Kidney epithelial cell (primary cell): ENCODE measurements at regions not wholly inside any gene's neighbourhood (a gene's known extent, or its start where the extent isn't known, plus 50 kb on each side); places are given as distances from the start of the nearest gene placed in this dataset.

Experiments
- DNase-seq: peaks from one replicate; pipeline ENCODE4 v3.0.0-alpha.2; 2010; ENCODE audit warnings: low read depth
- H3K27me3 ChIP-seq: 2 replicates; pipeline ENCODE4 v1.6.0; 2011; ENCODE audit warnings: low read length; ENCODE audit not compliant: control insufficient read depth, insufficient read depth
- H3K36me3 ChIP-seq: 2 replicates; pipeline ENCODE4 v1.5.1; 2011; ENCODE audit warnings: low read length; ENCODE audit not compliant: control insufficient read depth, insufficient read depth
- H3K4me3 ChIP-seq: 2 replicates; pipeline ENCODE4 v1.5.1; 2011; ENCODE audit warnings: low read depth, mild to moderate bottlenecking, control low read depth, low read length
- CTCF ChIP-seq: IDR thresholded peaks from 2 replicates; pipeline ENCODE4 v1.5.1; 2011; ENCODE audit warnings: mild to moderate bottlenecking, moderate library complexity, low read length, control low read depth, inconsistent platforms; ENCODE audit not compliant: insufficient read depth, poor library complexity, severe bottlenecking

GRCh38 chr6:8872589-8872988 lies 437.2 kb upstream of the SLC35B3 start:
- Histone ChIP-seq H3K36me3 (no peaks in the 10 kb centered on the region), H3K27me3 (no peaks in the 10 kb centered on the region), H3K4me3 (no peak overlapping the region)
- TF ChIP-seq CTCF: no peak
- DNase-seq: no peak

GRCh38 chr6:8865451-8865850 lies 430.1 kb upstream of the SLC35B3 start:
- Histone ChIP-seq H3K36me3 (no peaks in the 10 kb centered on the region), H3K4me3 (no peak overlapping the region), H3K27me3 (no peaks in the 10 kb centered on the region)
- no peak for TF ChIP-seq CTCF
- DNase-seq: no peak

GRCh38 chr6:8860671-8861070 lies 425.3 kb upstream of the SLC35B3 start:
- no peak overlapping the region for H3K4me3 ChIP-seq
- H3K27me3 ChIP-seq: no peaks in the 10 kb centered on the region
- no peaks in the 10 kb centered on the region for H3K36me3 ChIP-seq
- TF ChIP-seq CTCF: no peak
- no peak for DNase-seq

GRCh38 chr6:8859501-8859900 lies 424.2 kb upstream of the SLC35B3 start:
- no peak for TF ChIP-seq CTCF
- no peak for DNase-seq
- H3K4me3 ChIP-seq: no peak overlapping the region
- H3K36me3 ChIP-seq: no peaks in the 10 kb centered on the region
- no peaks in the 10 kb centered on the region for H3K27me3 ChIP-seq

- Histone ChIP-seq H3K36me3 (no peaks in the 10 kb centered on the region), H3K4me3 (no peak overlapping the region), H3K27me3 (no peaks in the 10 kb centered on the region)
- no peak for TF ChIP-seq CTCF
- DNase-seq: no peak
These were observed 423.5 kb upstream of the SLC35B3 start for GRCh38 chr6:8858854-8859331.

- no peak for TF ChIP-seq CTCF
- no peak overlapping the region for H3K4me3 ChIP-seq
- H3K27me3 ChIP-seq: no peaks in the 10 kb centered on the region
- no peaks in the 10 kb centered on the region for H3K36me3 ChIP-seq
- DNase-seq: no peak
These were observed 421.8 kb upstream of the SLC35B3 start for GRCh38 chr6:8857160-8857559.
